HepG2 (cell line): ENCODE measurements at regions not wholly inside any gene's neighbourhood (a gene's known extent, or its start where the extent isn't known, plus 50 kb on each side); places are given as distances from the start of the nearest gene placed in this dataset.

Experiments
- ATAC-seq: fragments of 200-7000 bp; cut with Tn5 transposase; 3 replicates; pipeline ENCODE4 v1.9.1; 2020; ENCODE audit warnings: mild to moderate bottlenecking, moderate library complexity
- BruUV-seq: library from RNA; stranded (reverse); fragments of 400-500 nt; replicated peaks from 2 replicates; lab custom pipeline; 2021; lab: Mats Ljungman, UMichigan
- CTCF ChIA-PET: fragments of 300-600 bp; formaldehyde crosslinking; extraction: SDS; loops from one replicate; lab custom pipeline; 2021; ENCODE audit warnings: low total read pairs, inconsistent platforms, low intra/inter-chr PET ratio; lab: Yijun Ruan, JAX
- POLR2A ChIA-PET: fragments of 350-600 bp; sonication (Branson Sonifier 250); formaldehyde crosslinking; loops from one replicate; lab custom pipeline; 2020; ENCODE audit warnings: antibody characterized with exemption, inconsistent platforms; lab: Yijun Ruan, JAX
- DNase-seq: peaks from one replicate; pipeline ENCODE4 v3.0.0-alpha.2; 2015; ENCODE audit warnings: low spot score
- FAIRE-seq: peaks from 3 replicates; lab custom pipeline; 2011; peaks lifted over from hg19 to GRCh38; lab: Jason Lieb, UNC
- H2AFZ ChIP-seq: one replicate; pipeline ENCODE4 v1.6.1; 2011; ENCODE audit warnings: low read length, inconsistent platforms
- H3K27ac ChIP-seq: fragments of 300-600 bp; 3 replicates; pipeline ENCODE4 v1.8.0; 2011; ENCODE audit warnings: mixed run types, mild to moderate bottlenecking, mixed read lengths, low read length, inconsistent platforms; ENCODE audit not compliant: insufficient read depth; ENCODE audit errors: extremely low read length
- H3K27me3 ChIP-seq, 2 experiments: fragments of 200-600 bp in 1 of 2; 2 replicates in 1 of 2; 3 replicates in 1 of 2; pipeline versions ENCODE4 v1.6.0 to v1.8.0; 2011; ENCODE audit warnings: low read length in 2 of 2, mild to moderate bottlenecking in 2 of 2, moderate library complexity in 2 of 2, inconsistent platforms in 1 of 2; ENCODE audit not compliant: insufficient read depth in 2 of 2, control insufficient read depth in 1 of 2
- H3K36me3 ChIP-seq, 2 experiments: fragments of 200-600 bp in 1 of 2; replicated peaks in 1 of 2; 2 replicates in 1 of 2; 3 replicates in 1 of 2; pipeline versions ENCODE4 v1.5.1 to v1.8.0; 2011; ENCODE audit warnings: low read length in 2 of 2, inconsistent platforms in 1 of 2; ENCODE audit not compliant: insufficient read depth in 2 of 2, control insufficient read depth in 1 of 2
- H3K4me1 ChIP-seq: 2 replicates; pipeline ENCODE4 v1.5.1; 2012; ENCODE audit warnings: low read length, inconsistent platforms; ENCODE audit not compliant: insufficient read depth
- H3K4me2 ChIP-seq: 2 replicates; pipeline ENCODE4 v1.6.0; 2011; ENCODE audit warnings: low read depth, low read length, inconsistent platforms
- H3K4me3 ChIP-seq, 3 experiments: fragments of 200-600 bp in 1 of 3; sonication (generic), shearing (Covaris generic) in 1 of 3; replicated peaks in 1 of 3; 2 replicates each; pipeline ENCODE4 v1.5.1; 2011 to 2016; ENCODE audit warnings: low read length in 3 of 3, inconsistent platforms in 2 of 3, low read depth in 2 of 3, mild to moderate bottlenecking in 2 of 3, control low read depth in 1 of 3, mixed read lengths in 1 of 3; ENCODE audit not compliant: insufficient read depth in 1 of 3
- H3K79me2 ChIP-seq: one replicate; pipeline ENCODE4 v1.6.1; 2011; ENCODE audit warnings: low read length, inconsistent platforms; ENCODE audit not compliant: insufficient read depth
- H3K9ac ChIP-seq: 2 replicates; pipeline ENCODE4 v1.6.0; 2011; ENCODE audit warnings: mild to moderate bottlenecking, low read depth, low read length, inconsistent platforms; ENCODE audit not compliant: insufficient read depth
- H3K9me3 ChIP-seq: 2 replicates; pipeline ENCODE4 v1.5.1; 2012; ENCODE audit warnings: mild to moderate bottlenecking, low read length
- H4K20me1 ChIP-seq: 2 replicates; pipeline ENCODE4 v1.6.0; 2011; ENCODE audit warnings: inconsistent platforms, mild to moderate bottlenecking, low read length, moderate library complexity; ENCODE audit not compliant: insufficient read depth
- BHLHE40 ChIP-seq: IDR thresholded peaks from 2 replicates; pipeline ENCODE4 v1.6.1; 2011; ENCODE audit warnings: low read length, improper control_type of control experiment
- NFE2 ChIP-seq: sonication (generic); formaldehyde crosslinking; IDR thresholded peaks from 2 replicates; pipeline ENCODE4 v1.4.0; 2020; ENCODE audit warnings: missing genetic modification reagents
- SALL1 ChIP-seq: sonication (generic); formaldehyde crosslinking; IDR thresholded peaks from 2 replicates; pipeline ENCODE4 v1.8.0; 2022; ENCODE audit warnings: mild to moderate bottlenecking, missing genetic modification reagents
- SAP130 ChIP-seq: IDR thresholded peaks from 2 replicates; pipeline ENCODE4 v1.6.1; 2016; ENCODE audit warnings: low read depth
- TSC22D2 ChIP-seq: sonication (generic); formaldehyde crosslinking; IDR thresholded peaks from 2 replicates; pipeline ENCODE4 v1.5.1; 2020; ENCODE audit warnings: missing genetic modification reagents, mild to moderate bottlenecking, borderline replicate concordance
- XRCC5 ChIP-seq: fragments of 200-400 bp; formaldehyde crosslinking; optimal IDR thresholded peaks from 2 replicates; pipeline ENCODE3; 2017; ENCODE audit warnings: mild to moderate bottlenecking, low read length
- ZBTB3 ChIP-seq: sonication (generic); formaldehyde crosslinking; IDR thresholded peaks from 2 replicates; pipeline ENCODE4 v1.4.0; 2020; ENCODE audit warnings: low read depth, mild to moderate bottlenecking, moderate library complexity, missing genetic modification reagents, borderline replicate concordance
- ZNF264 ChIP-seq: sonication (generic); formaldehyde crosslinking; IDR thresholded peaks from 2 replicates; pipeline ENCODE4 v1.4.0; 2020; ENCODE audit warnings: missing genetic modification reagents
- ZNF382 ChIP-seq: sonication (generic); formaldehyde crosslinking; IDR thresholded peaks from 2 replicates; pipeline ENCODE4 v1.5.0; 2020; ENCODE audit warnings: missing genetic modification reagents, mild to moderate bottlenecking, borderline replicate concordance
- ZNF615 ChIP-seq: sonication (generic); formaldehyde crosslinking; IDR thresholded peaks from 2 replicates; pipeline ENCODE4 v1.5.0; 2020; ENCODE audit warnings: mild to moderate bottlenecking, missing genetic modification reagents, borderline replicate concordance
- WGBS: methylation state at CpG from one replicate; pipeline ENCODE4 v1.1.6; 2017; ENCODE audit warnings: low lambda C conversion rate; 5-methylcytosine and 5-hydroxymethylcytosine counted together
- in situ Hi-C: cut with HindIII; loops from 2 replicates; pipeline ENCODE4 v1.10.0; 2017; ENCODE audit warnings: low pct_unique_long_range_greater_than_20kb; ENCODE audit not compliant: extremely low pct_ligation_motif_present
- intact Hi-C: fragments of 100-400 bp; cut with micrococcal nuclease; formaldehyde crosslinking; loops from one replicate; pipeline ENCODE4 v1.10.0; 2022; ENCODE audit not compliant: unreplicated experiment

- no peak for ATAC-seq
- WGBS = 0% methylated on average over 2 of the region's 4 CpGs
Measured at GRCh38 chrX:22399437-22400192, 126.9 kb downstream of the CBLL2 start.

DNA sequence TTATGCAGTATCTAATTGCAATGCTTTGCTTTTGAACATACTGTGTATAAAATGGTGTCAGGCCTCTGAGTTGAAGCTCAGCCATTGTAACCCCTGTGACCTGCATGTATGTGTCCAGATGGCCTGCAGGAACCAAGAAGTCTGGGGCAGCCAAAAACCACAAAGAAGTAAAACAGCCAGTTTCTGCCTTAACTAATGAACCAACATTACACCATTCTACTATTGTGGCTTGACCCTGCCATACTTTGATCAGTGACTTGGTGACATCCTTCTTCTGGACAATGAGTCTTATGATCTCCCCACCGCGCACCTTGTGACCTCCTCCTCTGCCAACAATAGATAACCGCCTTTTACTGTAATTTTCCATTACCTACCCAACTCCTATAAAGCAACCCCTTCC is 131.6 kb downstream of the CBLL2 start:
- ATAC-seq (no peak), FAIRE-seq (no peak), DNase-seq (no peak)
- in situ Hi-C loops (no loop called here), intact Hi-C loops (no loop called here)
- CTCF ChIA-PET = no interaction called here
- WGBS = 0% methylated on average over 3 of the region's 3 CpGs
- H3K4me1 ChIP-seq = no peaks in the 10 kb centered on the region
- H3K9ac ChIP-seq = no peak overlapping the region
- TF ChIP-seq ZNF264 (CRISPR knock-in tag) = no peak
- no peak for TF ChIP-seq ZNF382 (CRISPR knock-in tag)
- no peak for TF ChIP-seq ZNF615 (CRISPR knock-in tag)
- TF ChIP-seq SALL1 = no peak
- no peak for TF ChIP-seq SAP130 (CRISPR knock-in tag)
- TF ChIP-seq ZBTB3 = no peak
- no peak for TF ChIP-seq TSC22D2
- TF ChIP-seq XRCC5 = no peak
- no peak overlapping the region for H3K27ac ChIP-seq
- no peaks in the 10 kb centered on the region for H3K27me3 ChIP-seq
- no peaks in the 10 kb centered on the region for H3K79me2 ChIP-seq
- no peak overlapping the region for H3K4me3 ChIP-seq
- POLR2A ChIA-PET = no interaction called here
- no peak overlapping the region for H2AFZ ChIP-seq
- H3K36me3 ChIP-seq = no peaks in the 10 kb centered on the region
- BruUV-seq = no TSS peak
- no peaks in the 10 kb centered on the region for H3K9me3 ChIP-seq
- H3K4me2 ChIP-seq = no peak overlapping the region
- no peaks in the 10 kb centered on the region for H4K20me1 ChIP-seq

More at GRCh38 chrX:22399437-22400192, 126.9 kb downstream of the CBLL2 start:
- no TSS peak for BruUV-seq
- H3K4me1 ChIP-seq = no peaks in the 10 kb centered on the region
- H4K20me1 ChIP-seq = no peaks in the 10 kb centered on the region
- H3K9ac ChIP-seq = no peak overlapping the region
- no peaks in the 10 kb centered on the region for H3K27me3 ChIP-seq
- H2AFZ ChIP-seq = no peak overlapping the region
- H3K4me3 ChIP-seq = no peak overlapping the region
- intact Hi-C loops = no loop called here
- no peak for DNase-seq
- FAIRE-seq = no peak
- no peak for TF ChIP-seq NFE2 (CRISPR knock-in tag)
- 0 out of 2 replicates have a peak, but pooled peaks have one; percentile 29 for TF ChIP-seq BHLHE40
- TF ChIP-seq, all 625 proteins: peak for 1
- H3K4me2 ChIP-seq = no peak overlapping the region
- CTCF ChIA-PET = no interaction called here
- no peaks in the 10 kb centered on the region for H3K36me3 ChIP-seq
- no peaks in the 10 kb centered on the region for H3K79me2 ChIP-seq
- H3K9me3 ChIP-seq = no peaks in the 10 kb centered on the region
- in situ Hi-C loops = no loop called here
- POLR2A ChIA-PET = no interaction called here
- H3K27ac ChIP-seq = no peak overlapping the region
